Activated CD4-positive, alpha-beta memory T cell treated with anti-CD3 and anti-CD28 coated beads for 36 hours (primary cell): ENCODE measurements at regions not wholly inside any gene's neighbourhood (a gene's known extent, or its start where the extent isn't known, plus 50 kb on each side); places are given as distances from the start of the nearest gene placed in this dataset.

Experiments used
- CTCF ChIA-PET: fragments of 350-600 bp; sonication (Branson Sonifier 250); formaldehyde crosslinking; loops from one replicate; lab custom pipeline; 2021; ENCODE audit warnings: antibody characterized with exemption, inconsistent platforms; lab: Charles Lee
- POLR2A ChIA-PET: fragments of 350-600 bp; sonication (Branson Sonifier 250); formaldehyde crosslinking; loops from one replicate; lab custom pipeline; 2021; ENCODE audit warnings: antibody characterized with exemption; lab: Charles Lee
- DNase-seq: peaks from one replicate; pipeline ENCODE4 v3.0.0-alpha.2; 2020
- H3K27ac Mint-ChIP-seq: one replicate; pipeline ENCODE4 v1.8.0; 2021; ENCODE audit warnings: mixed read lengths
- H3K27me3 Mint-ChIP-seq: one replicate; pipeline ENCODE4 v1.8.0; 2021; ENCODE audit warnings: mixed read lengths
- H3K36me3 Mint-ChIP-seq: one replicate; pipeline ENCODE4 v1.8.0; 2021; ENCODE audit warnings: mixed read lengths
- H3K4me1 Mint-ChIP-seq: one replicate; pipeline ENCODE4 v1.8.0; 2021; ENCODE audit warnings: low read depth, mixed read lengths
- H3K4me3 Mint-ChIP-seq: one replicate; pipeline ENCODE4 v1.8.0; 2021; ENCODE audit warnings: mild to moderate bottlenecking, mixed read lengths
- H3K9me3 Mint-ChIP-seq: one replicate; pipeline ENCODE4 v1.8.0; 2021; ENCODE audit warnings: mixed read lengths
- intact Hi-C: fragments of 100-400 bp; cut with micrococcal nuclease; formaldehyde crosslinking; loops from one replicate; pipeline ENCODE4 v1.15.1; 2023

DNA sequence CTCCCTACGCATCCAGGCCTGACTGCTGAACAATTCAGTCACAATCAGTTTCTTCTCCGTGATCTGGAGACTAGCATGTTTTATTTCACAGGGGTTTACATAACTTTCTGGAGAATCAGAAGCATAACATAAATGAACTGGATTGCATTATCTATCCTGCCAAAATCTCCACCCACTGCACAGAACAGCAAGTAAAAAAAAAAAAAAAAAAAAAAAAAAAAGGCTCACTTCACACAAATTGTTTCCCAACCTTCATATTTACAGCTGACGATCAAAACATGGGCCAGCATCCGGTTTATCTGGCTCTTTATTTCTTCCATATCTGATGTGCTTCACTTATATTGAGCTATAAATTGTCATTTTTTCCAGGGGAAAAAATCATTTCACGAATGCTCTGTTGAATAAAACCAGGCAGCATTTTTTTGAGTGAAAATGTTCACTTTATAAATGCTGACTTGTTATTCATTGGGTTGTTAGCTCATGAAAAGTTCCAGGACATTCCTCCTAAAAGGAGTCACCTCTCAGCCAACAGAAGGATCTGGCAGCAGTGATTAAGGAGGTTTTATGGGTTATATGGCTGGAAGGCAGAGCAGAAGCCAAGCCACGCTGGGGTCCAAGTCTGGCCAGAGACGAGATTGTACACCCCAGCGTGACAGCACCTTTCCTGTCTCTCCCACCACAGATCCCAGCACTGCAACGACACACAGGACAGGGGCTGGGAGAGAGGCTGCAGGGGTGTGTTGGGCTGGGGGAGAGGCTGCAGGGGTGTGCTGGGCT, 51.2 kb upstream of the GLI2 start:
- no peak for DNase-seq
- H3K4me1 Mint-ChIP-seq: peaks cover 2% of the 10 kb centered on the region
- H3K9me3 Mint-ChIP-seq: peaks cover 2% of the 10 kb centered on the region
- POLR2A ChIA-PET: no interaction called here
- H3K27ac Mint-ChIP-seq: no peak overlapping the region
- peaks cover 2% of the 10 kb centered on the region for H3K27me3 Mint-ChIP-seq
- intact Hi-C loops: no loop called here
- CTCF ChIA-PET: interaction anchor here (1.2 kb wide), 1 partner anchor 371 kb away, joined by 4 read pairs; no protein-coding TSS in a partner anchor
- no peaks in the 10 kb centered on the region for H3K36me3 Mint-ChIP-seq
- no peak overlapping the region for H3K4me3 Mint-ChIP-seq

- intact Hi-C loops: no loop called here
- DNase-seq: no peak
- Mint-ChIP-seq H3K9me3 (peaks cover 2% of the 10 kb centered on the region), H3K4me3 (no peak overlapping the region), H3K27me3 (peaks cover 3% of the 10 kb centered on the region), H3K4me1 (no peaks in the 10 kb centered on the region), H3K36me3 (no peaks in the 10 kb centered on the region), H3K27ac (no peak overlapping the region)
- CTCF ChIA-PET: no interaction called here
- POLR2A ChIA-PET: no interaction called here
Measured at GRCh38 chr2:120685066-120685973, 50.3 kb upstream of the GLI2 start.
